Osteoblast (primary cell): ENCODE measurements at regions not wholly inside any gene's neighbourhood (a gene's known extent, or its start where the extent isn't known, plus 50 kb on each side); places are given as distances from the start of the nearest gene placed in this dataset.

Experiments
- DNase-seq: peaks from one replicate; pipeline ENCODE4 v3.0.0; 2011; ENCODE audit warnings: low spot score, mixed read lengths; ENCODE audit not compliant: insufficient read length; ENCODE audit errors: missing footprints
- H2AFZ ChIP-seq: 2 replicates; pipeline ENCODE4 v1.6.0; 2011; ENCODE audit warnings: mild to moderate bottlenecking, low read length
- H3K27ac ChIP-seq: 2 replicates; pipeline ENCODE4 v1.5.1; 2011; ENCODE audit warnings: mild to moderate bottlenecking, low read depth, low read length, moderate library complexity
- H3K27me3 ChIP-seq: 2 replicates; pipeline ENCODE4 v1.6.0; 2012; ENCODE audit warnings: mild to moderate bottlenecking, control low read depth, inconsistent platforms, low read length, moderate library complexity; ENCODE audit not compliant: insufficient read depth
- H3K36me3 ChIP-seq: 2 replicates; pipeline ENCODE4 v1.5.1; 2011; ENCODE audit warnings: mild to moderate bottlenecking, low read length, control low read depth, moderate library complexity; ENCODE audit not compliant: insufficient read depth
- H3K4me1 ChIP-seq: 2 replicates; pipeline ENCODE4 v1.5.1; 2011; ENCODE audit warnings: mild to moderate bottlenecking, low read length, control low read depth, moderate library complexity; ENCODE audit not compliant: insufficient read depth
- H3K4me2 ChIP-seq: 2 replicates; pipeline ENCODE4 v1.6.0; 2011; ENCODE audit warnings: mild to moderate bottlenecking, low read length; ENCODE audit not compliant: insufficient read depth
- H3K4me3 ChIP-seq: fragments of 200-600 bp; sonication (generic); 3 replicates; pipeline ENCODE4 v1.5.1; 2012; ENCODE audit warnings: mild to moderate bottlenecking, low read length, inconsistent platforms; ENCODE audit not compliant: insufficient read depth
- H3K79me2 ChIP-seq: 2 replicates; pipeline ENCODE4 v1.6.0; 2012; ENCODE audit warnings: mild to moderate bottlenecking, low read length, control low read depth, inconsistent platforms; ENCODE audit not compliant: insufficient read depth
- H3K9me3 ChIP-seq: 2 replicates; pipeline ENCODE4 v1.5.1; 2011; ENCODE audit warnings: low read depth, low read length, control low read depth
- H4K20me1 ChIP-seq: 2 replicates; pipeline ENCODE4 v1.6.0; 2012; ENCODE audit warnings: mild to moderate bottlenecking, low read length, control low read depth; ENCODE audit not compliant: insufficient read depth
- CTCF ChIP-seq: IDR thresholded peaks from 2 replicates; pipeline ENCODE4 v1.5.1; 2011; ENCODE audit warnings: mild to moderate bottlenecking, low read depth, low read length, moderate library complexity; ENCODE audit errors: extremely low read depth

DNA sequence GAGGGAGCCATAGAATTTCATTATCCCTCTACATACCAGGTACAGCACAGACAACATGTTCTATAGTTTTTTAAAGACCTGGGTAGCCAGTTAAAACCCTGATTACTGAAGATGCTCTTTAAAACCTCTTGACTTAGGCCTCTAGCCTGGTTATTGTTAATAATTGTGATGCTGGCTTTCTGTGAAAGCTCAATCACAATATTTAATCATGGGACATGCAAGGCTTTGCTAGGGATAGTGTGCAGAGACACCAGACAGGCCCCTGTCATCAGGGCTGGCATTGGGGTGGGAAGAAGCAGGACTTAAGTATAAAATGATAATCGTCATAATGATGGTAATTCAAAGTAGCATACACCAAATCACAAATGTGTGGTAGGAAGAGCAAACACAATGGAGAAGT is 274.4 kb downstream of the PTBP2 start:
- Histone ChIP-seq H3K4me2 (no peak overlapping the region), H3K79me2 (no peaks in the 10 kb centered on the region), H3K4me3 (no peak overlapping the region), H3K4me1 (peaks cover 7% of the 10 kb centered on the region), H3K36me3 (no peaks in the 10 kb centered on the region), H4K20me1 (no peaks in the 10 kb centered on the region), H3K27ac (no peak overlapping the region), H3K9me3 (no peaks in the 10 kb centered on the region), H2AFZ (peak overlapping the region; percentile 14), H3K27me3 (no peaks in the 10 kb centered on the region)
- TF ChIP-seq CTCF: no peak
- no peak for DNase-seq

- H3K4me3 ChIP-seq: no peak overlapping the region
- no peak overlapping the region for H3K4me2 ChIP-seq
These were observed 276.1 kb downstream of the PTBP2 start for GRCh38 chr1:96997717-96998116.

GRCh38 chr1:96998466-96998865 is 276.9 kb downstream of the PTBP2 start:
- DNase-seq: no peak
- no peak overlapping the region for H3K4me2 ChIP-seq
- no peaks in the 10 kb centered on the region for H4K20me1 ChIP-seq
- H3K27ac ChIP-seq: no peak overlapping the region
- H3K36me3 ChIP-seq: no peaks in the 10 kb centered on the region
- H3K27me3 ChIP-seq: no peaks in the 10 kb centered on the region
- H3K4me1 ChIP-seq: peaks cover 4% of the 10 kb centered on the region
- H2AFZ ChIP-seq: no peak overlapping the region
- TF ChIP-seq CTCF: no peak
- H3K9me3 ChIP-seq: no peaks in the 10 kb centered on the region
- no peaks in the 10 kb centered on the region for H3K79me2 ChIP-seq
- H3K4me3 ChIP-seq: no peak overlapping the region

More at GRCh38 chr1:96997717-96998116, 276.1 kb downstream of the PTBP2 start:
- peaks cover 5% of the 10 kb centered on the region for H3K4me1 ChIP-seq
- no peaks in the 10 kb centered on the region for H3K9me3 ChIP-seq
- H4K20me1 ChIP-seq: no peaks in the 10 kb centered on the region
- H2AFZ ChIP-seq: no peak overlapping the region
- no peaks in the 10 kb centered on the region for H3K27me3 ChIP-seq
- no peak overlapping the region for H3K27ac ChIP-seq
- no peaks in the 10 kb centered on the region for H3K79me2 ChIP-seq
- TF ChIP-seq CTCF: no peak
- no peak for DNase-seq
- H3K36me3 ChIP-seq: no peaks in the 10 kb centered on the region

- no peaks in the 10 kb centered on the region for H3K36me3 ChIP-seq
- no peaks in the 10 kb centered on the region for H3K9me3 ChIP-seq
- no peaks in the 10 kb centered on the region for H3K79me2 ChIP-seq
- no peak for DNase-seq
- H3K27me3 ChIP-seq: no peaks in the 10 kb centered on the region
- TF ChIP-seq CTCF: no peak
- H4K20me1 ChIP-seq: no peaks in the 10 kb centered on the region
- no peak overlapping the region for H3K4me3 ChIP-seq
- no peak overlapping the region for H3K27ac ChIP-seq
- H3K4me2 ChIP-seq: no peak overlapping the region
- H3K4me1 ChIP-seq: peaks cover 12% of the 10 kb centered on the region
- no peak overlapping the region for H2AFZ ChIP-seq
These were observed 277.6 kb downstream of the PTBP2 start for GRCh38 chr1:96999191-96999590.
